Erythroblast (primary cell): ENCODE measurements at regions not wholly inside any gene's neighbourhood (a gene's known extent, or its start where the extent isn't known, plus 50 kb on each side); places are given as distances from the start of the nearest gene placed in this dataset.

Source experiments
- GATA1 ChIP-seq: IDR thresholded peaks from 2 replicates; pipeline ENCODE4 v1.6.1; 2011; ENCODE audit warnings: low read depth, mild to moderate bottlenecking, control low read depth, low read length, moderate library complexity
- POLR2A ChIP-seq: IDR thresholded peaks from 2 replicates; pipeline ENCODE4 v1.6.1; 2011; ENCODE audit warnings: mild to moderate bottlenecking, low read length

GRCh38 chr5:104599726-104600125, 1037.1 kb upstream of the NUDT12 start:
- no peak for TF ChIP-seq POLR2A
- TF ChIP-seq GATA1, result no peak
